GM18867 (cell line): ENCODE measurements at regions not wholly inside any gene's neighbourhood (a gene's known extent, or its start where the extent isn't known, plus 50 kb on each side); places are given as distances from the start of the nearest gene placed in this dataset.

Experiments used
- ATAC-seq: cut with Tn5 transposase; IDR thresholded peaks from one replicate; pipeline ENCODE4 v1.9.1; 2021; ENCODE audit warnings: mild to moderate bottlenecking, moderate library complexity; ENCODE audit not compliant: unreplicated experiment

- no peak for ATAC-seq
Observed at GRCh38 chr20:40244286-40244685, 444.8 kb downstream of the MAFB start.

- ATAC-seq = no peak
Observed at GRCh38 chr20:40241596-40242343, 447.3 kb downstream of the MAFB start.

GRCh38 chr20:40238511-40238910 lies 450.5 kb downstream of the MAFB start:
- ATAC-seq = no peak

- ATAC-seq = no peak
Observed at GRCh38 chr20:40234593-40234992, 454.4 kb downstream of the MAFB start.

GRCh38 chr20:40233406-40233805 lies 455.6 kb downstream of the MAFB start:
- ATAC-seq = no peak

GRCh38 chr20:40232756-40233155 lies 456.3 kb downstream of the MAFB start:
- no peak for ATAC-seq

GRCh38 chr20:40232273-40232672 lies 456.8 kb downstream of the MAFB start:
- ATAC-seq = no peak

GRCh38 chr20:40230486-40230885 lies 458.6 kb downstream of the MAFB start:
- ATAC-seq = no peak

GRCh38 chr20:40225596-40225995 lies 463.4 kb downstream of the MAFB start:
- no peak for ATAC-seq

GRCh38 chr20:40223810-40224209 lies 465.2 kb downstream of the MAFB start:
- no peak for ATAC-seq

GRCh38 chr20:40218971-40219370 lies 470.1 kb downstream of the MAFB start:
- no peak for ATAC-seq

- no peak for ATAC-seq
Observed at GRCh38 chr20:40218316-40218969, 470.6 kb downstream of the MAFB start.

- ATAC-seq = no peak
Observed at GRCh38 chr20:40207655-40208054, 481.4 kb downstream of the MAFB start.

GRCh38 chr20:40205971-40206370 lies 483.1 kb downstream of the MAFB start:
- no peak for ATAC-seq

- ATAC-seq = no peak
Observed at GRCh38 chr20:40203032-40203431, 486.0 kb downstream of the MAFB start.

- no peak for ATAC-seq
Observed at GRCh38 chr20:40197691-40198090, 491.3 kb downstream of the MAFB start.

GRCh38 chr20:40196846-40197436 lies 492.1 kb downstream of the MAFB start:
- no peak for ATAC-seq

- ATAC-seq = no peak
Observed at GRCh38 chr20:40195742-40196141, 493.3 kb downstream of the MAFB start.

- ATAC-seq = no peak
Observed at GRCh38 chr20:40192529-40192928, 496.5 kb downstream of the MAFB start.

- no peak for ATAC-seq
Observed at GRCh38 chr20:40192081-40192480, 497.0 kb downstream of the MAFB start.

- ATAC-seq = no peak
Observed at GRCh38 chr20:40191573-40191972, 497.5 kb downstream of the MAFB start.

GRCh38 chr20:40189621-40190020 lies 499.4 kb downstream of the MAFB start:
- no peak for ATAC-seq
